ENCODE measurements at regions not wholly inside any gene's neighbourhood (a gene's known extent, or its start where the extent isn't known, plus 50 kb on each side); places are given as distances from the start of the nearest gene placed in this dataset.

GRCh38 chr12:58272461-58272860 is 331.1 kb downstream of the ATP23 start:
- Histone ChIP-seq H3K4me3 (no peak overlapping the region), H3K36me3 (ENCODE audit: insufficient read depth in 1 of 2, low read depth in 1 of 2) (no peaks in the 10 kb centered on the region), H3K9me3 (no peaks in the 10 kb centered on the region), H3K27ac (no peak overlapping the region), H3K4me1 (no peaks in the 10 kb centered on the region), H3K27me3 (ENCODE audit: insufficient read depth in 3 of 3, low read length in 2 of 3) (no peaks in the 10 kb centered on the region)
- 49 to 51% (median 50%) methylated on average over 3 of the region's 3 CpGs for WGBS, 3 donors
- no peak for TF ChIP-seq CTCF (IDR thresholded peaks at IDR 0.05)
- intact Hi-C loops (cut with DNase I) = no loop called here
- DNase-seq = no peak
- ATAC-seq = no peak

GRCh38 chr12:58277231-58277630 is 335.9 kb downstream of the ATP23 start:
- whole genome bisulfite sequencing, 3 donors = 77 to 88% (median 86%) methylated on average over 1 of the region's 1 CpG

GRCh38 chr12:58283553-58283952 is 342.2 kb downstream of the ATP23 start:
- no peak for TF ChIP-seq CTCF (IDR thresholded peaks at IDR 0.05)
- Histone ChIP-seq H3K36me3 (ENCODE audit: insufficient read depth in 1 of 2, low read depth in 1 of 2) (no peaks in the 10 kb centered on the region), H3K4me1 (no peaks in the 10 kb centered on the region), H3K27ac (no peak overlapping the region), H3K9me3 (peaks cover 20% of the 10 kb centered on the region), H3K4me3 (no peak overlapping the region), H3K27me3 (ENCODE audit: insufficient read depth in 3 of 3, low read length in 2 of 3) (no peaks in the 10 kb centered on the region)
- 15 to 32% (median 29%) methylated on average over 1 of the region's 1 CpG for WGBS, 3 donors
- no peak for ATAC-seq
- no peak for DNase-seq
- intact Hi-C loops (cut with DNase I) = no loop called here

More at GRCh38 chr12:58277231-58277630, 335.9 kb downstream of the ATP23 start:
- DNase-seq = no peak
- no peak for ATAC-seq
- H3K9me3 ChIP-seq = peaks cover 20% of the 10 kb centered on the region
- no peak overlapping the region for H3K4me3 ChIP-seq
- H3K36me3 ChIP-seq (ENCODE audit: insufficient read depth in 1 of 2, low read depth in 1 of 2) = no peaks in the 10 kb centered on the region
- H3K27me3 ChIP-seq (ENCODE audit: insufficient read depth in 3 of 3, low read length in 2 of 3) = no peaks in the 10 kb centered on the region
- no peaks in the 10 kb centered on the region for H3K4me1 ChIP-seq
- H3K27ac ChIP-seq = no peak overlapping the region
- TF ChIP-seq CTCF (IDR thresholded peaks at IDR 0.05) = no peak
- intact Hi-C loops (cut with DNase I) = no loop called here

GRCh38 chr12:58285551-58285950 is 344.2 kb downstream of the ATP23 start:
- 28 to 40% (median 31%) methylated on average over 5 of the region's 5 CpGs for WGBS, 3 donors
- ATAC-seq = no peak
- no peak for DNase-seq
- Histone ChIP-seq H3K4me1 (no peaks in the 10 kb centered on the region), H3K36me3 (ENCODE audit: insufficient read depth in 1 of 2, low read depth in 1 of 2) (no peaks in the 10 kb centered on the region), H3K27ac (no peak overlapping the region), H3K4me3 (no peak overlapping the region), H3K27me3 (ENCODE audit: insufficient read depth in 3 of 3, low read length in 2 of 3) (no peaks in the 10 kb centered on the region), H3K9me3 (peaks cover 9% of the 10 kb centered on the region)
- TF ChIP-seq CTCF (IDR thresholded peaks at IDR 0.05) = no peak
- intact Hi-C loops (cut with DNase I) = no loop called here

GRCh38 chr12:58286353-58286752 is 345.0 kb downstream of the ATP23 start:
- intact Hi-C loops (cut with DNase I) = no loop called here
- no peaks in the 10 kb centered on the region for H3K36me3 ChIP-seq (ENCODE audit: insufficient read depth in 1 of 2, low read depth in 1 of 2)
- H3K27me3 ChIP-seq (ENCODE audit: insufficient read depth in 3 of 3, low read length in 2 of 3) = no peaks in the 10 kb centered on the region
- H3K27ac ChIP-seq = no peak overlapping the region
- no peak overlapping the region for H3K4me3 ChIP-seq
- peaks cover under 1% of the 10 kb centered on the region for H3K9me3 ChIP-seq
- no peak for DNase-seq
- ATAC-seq = no peak
- TF ChIP-seq CTCF (IDR thresholded peaks at IDR 0.05) = no peak
- no peaks in the 10 kb centered on the region for H3K4me1 ChIP-seq
